Ishikawa (cell line): ENCODE measurements at regions not wholly inside any gene's neighbourhood (a gene's known extent, or its start where the extent isn't known, plus 50 kb on each side); places are given as distances from the start of the nearest gene placed in this dataset.

Source experiments
- CEBPB ChIP-seq: IDR thresholded peaks from 2 replicates; pipeline ENCODE4 v1.6.1; 2012
- CREB1 ChIP-seq: IDR thresholded peaks from 2 replicates; pipeline ENCODE4 v1.6.1; 2012; ENCODE audit warnings: low read depth
- EP300 ChIP-seq: IDR thresholded peaks from 2 replicates; pipeline ENCODE4 v1.6.1; 2012; ENCODE audit warnings: borderline replicate concordance
- MAX ChIP-seq: IDR thresholded peaks from 2 replicates; pipeline ENCODE4 v1.6.1; 2012
- REST ChIP-seq: IDR thresholded peaks from 2 replicates; pipeline ENCODE4 v1.6.1; 2012; ENCODE audit warnings: low read depth, mild to moderate bottlenecking
- TAF1 ChIP-seq: IDR thresholded peaks from 2 replicates; pipeline ENCODE4 v1.6.1; 2012; ENCODE audit warnings: low read depth, mild to moderate bottlenecking
- TCF12 ChIP-seq: IDR thresholded peaks from 2 replicates; pipeline ENCODE4 v1.6.1; 2012; ENCODE audit warnings: low read depth
- USF1 ChIP-seq: IDR thresholded peaks from 2 replicates; pipeline ENCODE4 v1.6.1; 2012

- TF ChIP-seq TCF12 (no peak), MAX (no peak), CEBPB (no peak), TAF1 (no peak), USF1 (no peak), REST (no peak), EP300 (no peak), CREB1 (no peak)
Measured at GRCh38 chr9:107223381-107223780, 59.7 kb upstream of the RAD23B start.
